IPS DF 6.9 (cell line): ENCODE measurements at regions not wholly inside any gene's neighbourhood (a gene's known extent, or its start where the extent isn't known, plus 50 kb on each side); places are given as distances from the start of the nearest gene placed in this dataset.
"Not testable (repeated sequence)": the region's sequence is repeated elsewhere in the genome, so short reads cannot be mapped to it uniquely, and the experiment has no call there.

Experiments
- DNase-seq: peaks from one replicate; pipeline ENCODE4 v3.0.0-alpha.2; 2013; ENCODE audit warnings: low read depth, low spot score
- H3K27ac ChIP-seq: one replicate; pipeline ENCODE4 v1.5.1; 2013; ENCODE audit warnings: low read length, control low read depth
- H3K27me3 ChIP-seq: 2 replicates; pipeline ENCODE4 v1.6.1; 2013; ENCODE audit warnings: mild to moderate bottlenecking, low read length; ENCODE audit not compliant: control insufficient read depth, insufficient read depth
- H3K36me3 ChIP-seq: 2 replicates; pipeline ENCODE4 v1.6.1; 2013; ENCODE audit warnings: low read length; ENCODE audit not compliant: control insufficient read depth, insufficient read depth
- H3K4me1 ChIP-seq: 2 replicates; pipeline ENCODE4 v1.6.1; 2013; ENCODE audit warnings: low read length; ENCODE audit not compliant: control insufficient read depth, insufficient read depth
- H3K4me3 ChIP-seq: 2 replicates; pipeline ENCODE4 v1.5.1; 2013; ENCODE audit warnings: mild to moderate bottlenecking, low read length
- H3K9me3 ChIP-seq: 2 replicates; pipeline ENCODE4 v1.6.1; 2013; ENCODE audit warnings: low read length, inconsistent platforms; ENCODE audit not compliant: control insufficient read depth, insufficient read depth
- WGBS: extraction: QIAGEN DNeasy Blood & Tissue Kit; methylation state at CpG from one replicate; pipeline ENCODE4 v1.1.7; 2013; ENCODE audit warnings: mixed read lengths, missing lambda C conversion rate; ENCODE audit not compliant: insufficient read length, insufficient coverage; 5-methylcytosine and 5-hydroxymethylcytosine counted together

DNA sequence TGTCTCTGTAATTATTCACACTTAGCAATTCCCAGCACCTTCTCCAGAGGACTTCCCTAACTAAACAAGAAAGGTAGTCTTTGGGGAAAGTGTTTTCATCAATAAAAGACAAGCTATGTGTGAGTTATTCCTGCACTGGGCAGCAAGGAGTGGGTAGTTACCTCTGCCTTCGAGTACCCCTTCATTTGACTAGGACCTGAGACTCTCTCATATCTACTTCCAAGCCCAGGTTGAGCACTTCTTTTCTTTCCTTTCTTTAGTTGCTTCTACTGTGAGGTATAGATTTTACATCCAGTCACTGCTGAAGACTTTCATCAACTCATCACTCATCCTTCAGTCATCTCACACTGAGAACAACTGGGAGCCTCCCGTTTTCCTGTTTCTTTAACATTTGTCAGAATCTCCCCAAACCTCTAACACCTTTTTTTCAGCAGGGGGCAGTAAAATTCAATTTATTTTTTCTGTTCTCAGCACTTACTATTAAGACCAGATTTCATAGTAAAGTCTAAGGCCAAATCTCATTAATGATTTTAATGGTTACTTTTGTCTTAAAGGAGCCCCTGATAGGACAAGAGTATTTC is 80.1 kb upstream of the PRSS1 start:
- Histone ChIP-seq H3K27ac (no peak overlapping the region), H3K4me3 (no peak overlapping the region), H3K27me3 (no peaks in the 10 kb centered on the region), H3K9me3 (no peaks in the 10 kb centered on the region), H3K4me1 (no peaks in the 10 kb centered on the region), H3K36me3 (no peaks in the 10 kb centered on the region)
- no CpG with 5 or more reads among the region's 2 CpGs for WGBS
- no peak for DNase-seq

- Histone ChIP-seq H3K27ac (no peak overlapping the region), H3K9me3 (no peaks in the 10 kb centered on the region), H3K27me3 (no peaks in the 10 kb centered on the region), H3K4me1 (no peaks in the 10 kb centered on the region), H3K36me3 (no peaks in the 10 kb centered on the region), H3K4me3 (no peak overlapping the region)
- no CpG with 5 or more reads among the region's 4 CpGs for WGBS
- no peak for DNase-seq
Measured at GRCh38 chr7:142668495-142668894, 80.8 kb upstream of the PRSS1 start.

GRCh38 chr7:142657376-142657775 is 91.9 kb upstream of the PRSS1 start:
- Histone ChIP-seq H3K4me3 (no peak overlapping the region), H3K27ac (no peak overlapping the region), H3K27me3 (no peaks in the 10 kb centered on the region), H3K4me1 (no peaks in the 10 kb centered on the region), H3K9me3 (no peaks in the 10 kb centered on the region), H3K36me3 (no peaks in the 10 kb centered on the region)
- no CpG with 5 or more reads among the region's 1 CpG for WGBS
- DNase-seq, result no peak

DNA sequence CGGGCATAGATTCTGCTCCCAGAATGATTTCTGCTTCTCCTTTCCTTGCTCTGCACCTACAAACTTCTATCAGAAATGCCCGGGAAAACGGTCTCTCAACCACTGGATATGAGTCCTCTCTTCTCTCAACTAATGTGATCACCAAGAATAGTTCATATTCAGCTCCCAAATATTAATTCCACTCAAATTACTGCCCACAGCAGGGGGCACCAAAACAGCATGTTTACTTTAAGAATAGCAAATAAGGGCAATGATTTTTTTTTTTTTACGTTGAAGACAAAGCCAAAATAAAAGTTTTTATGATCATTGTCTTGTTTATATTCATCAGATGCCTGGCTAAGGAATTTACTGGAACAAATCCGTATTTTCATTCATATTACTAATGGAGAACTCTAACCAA is 94.9 kb upstream of the PRSS1 start:
- H3K36me3 ChIP-seq, result no peaks in the 10 kb centered on the region
- H3K9me3 ChIP-seq, result no peaks in the 10 kb centered on the region
- H3K4me1 ChIP-seq, result no peaks in the 10 kb centered on the region
- no peak for DNase-seq
- H3K4me3 ChIP-seq, result no peak overlapping the region
- WGBS, result no CpG with 5 or more reads among the region's 5 CpGs
- no peaks in the 10 kb centered on the region for H3K27me3 ChIP-seq
- no peak overlapping the region for H3K27ac ChIP-seq

- no peaks in the 10 kb centered on the region for H3K9me3 ChIP-seq
- no peaks in the 10 kb centered on the region for H3K27me3 ChIP-seq
- H3K36me3 ChIP-seq, result no peaks in the 10 kb centered on the region
- no peak for DNase-seq
- no peaks in the 10 kb centered on the region for H3K4me1 ChIP-seq
- no peak overlapping the region for H3K27ac ChIP-seq
- H3K4me3 ChIP-seq, result no peak overlapping the region
- no CpG with 5 or more reads among the region's 1 CpG for WGBS
Measured at GRCh38 chr7:142647749-142648148, 101.5 kb upstream of the PRSS1 start.

DNA sequence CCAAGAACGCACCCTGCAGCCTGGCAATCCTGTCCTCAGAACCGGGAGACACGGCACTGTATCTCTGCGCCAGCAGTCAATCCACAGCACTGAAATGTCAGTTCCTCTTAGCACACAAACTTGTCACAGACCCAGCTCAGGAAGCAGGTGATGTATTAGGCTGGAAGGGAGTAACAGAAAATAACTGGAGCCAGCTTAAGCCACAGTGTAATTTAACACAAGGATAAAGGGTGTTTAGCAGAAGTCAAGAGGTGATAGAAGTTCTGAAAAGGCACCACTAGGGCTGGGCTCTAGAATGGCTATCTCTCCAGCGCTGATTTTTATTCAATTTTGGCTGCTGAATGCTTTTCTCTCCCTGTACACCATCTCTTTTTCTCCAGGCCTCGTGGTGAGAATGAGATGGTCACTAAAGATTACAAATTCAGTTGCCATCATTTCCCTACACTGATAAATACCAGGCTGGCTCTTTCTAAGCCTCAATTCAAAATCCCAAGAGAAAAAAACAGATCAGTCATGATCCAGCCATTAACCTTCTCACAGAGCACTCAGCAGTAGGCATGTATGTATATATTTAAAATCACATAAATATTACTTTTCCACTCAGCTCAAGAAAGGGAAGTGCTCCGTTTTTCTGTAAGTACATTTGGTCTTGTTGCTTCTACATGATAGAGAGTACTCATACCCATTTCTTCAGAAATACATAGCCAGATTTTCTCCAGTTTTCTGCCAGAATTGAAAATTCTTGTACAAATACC is 102.7 kb upstream of the PRSS1 start:
- no peak overlapping the region for H3K27ac ChIP-seq
- no peaks in the 10 kb centered on the region for H3K36me3 ChIP-seq
- H3K27me3 ChIP-seq, result no peaks in the 10 kb centered on the region
- no peaks in the 10 kb centered on the region for H3K9me3 ChIP-seq
- no peak for DNase-seq
- no CpG with 5 or more reads among the region's 7 CpGs for WGBS
- H3K4me1 ChIP-seq, result no peaks in the 10 kb centered on the region
- no peak overlapping the region for H3K4me3 ChIP-seq

DNA sequence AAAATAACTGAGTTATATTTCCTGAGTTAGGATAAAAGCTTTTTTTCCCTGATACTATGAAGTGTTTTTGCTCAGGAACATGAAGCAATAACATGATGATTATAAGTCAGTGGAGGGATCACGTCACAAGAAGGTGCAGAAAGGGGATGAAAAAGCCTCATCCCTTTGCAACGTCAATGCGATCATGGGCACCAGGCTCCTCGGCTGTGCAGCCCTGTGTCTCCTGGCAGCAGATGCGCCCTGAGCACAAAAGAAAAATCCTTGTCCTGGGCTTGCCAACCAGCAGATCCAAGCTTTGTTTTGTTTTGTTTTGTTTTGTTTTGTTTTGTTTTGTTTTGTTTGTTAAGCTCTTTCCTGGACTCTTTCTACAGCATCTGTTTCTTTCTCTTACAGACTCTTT is 103.5 kb upstream of the PRSS1 start:
- Histone ChIP-seq H3K36me3 (no peaks in the 10 kb centered on the region), H3K4me3 (no peak overlapping the region), H3K9me3 (no peaks in the 10 kb centered on the region), H3K4me1 (no peaks in the 10 kb centered on the region), H3K27me3 (no peaks in the 10 kb centered on the region), H3K27ac (no peak overlapping the region)
- no CpG with 5 or more reads among the region's 5 CpGs for WGBS
- no peak for DNase-seq

GRCh38 chr7:142642316-142642715 is 107.0 kb upstream of the PRSS1 start:
- Histone ChIP-seq H3K36me3 (no peaks in the 10 kb centered on the region), H3K4me3 (no peak overlapping the region), H3K9me3 (no peaks in the 10 kb centered on the region), H3K27ac (no peak overlapping the region), H3K27me3 (no peaks in the 10 kb centered on the region), H3K4me1 (no peaks in the 10 kb centered on the region)
- DNase-seq, result no peak

DNA sequence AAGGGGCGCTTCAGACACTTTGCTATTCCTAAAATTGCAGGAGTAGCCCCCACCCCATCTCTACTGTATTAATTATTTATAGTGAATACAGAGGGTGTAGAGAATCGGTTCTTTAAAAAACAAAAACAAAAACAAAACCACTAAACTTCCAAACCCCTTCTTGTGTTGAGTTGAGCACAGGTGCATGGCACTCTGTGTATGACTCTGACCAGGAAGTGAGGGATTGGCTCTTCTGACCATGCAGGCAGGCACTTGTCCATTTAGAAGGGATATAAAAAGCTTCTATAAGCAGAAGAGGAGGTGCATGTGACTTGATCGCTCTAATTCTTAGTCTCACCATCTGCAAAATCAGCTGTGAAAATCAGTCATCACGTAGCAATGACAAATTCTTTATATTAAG is 108.0 kb upstream of the PRSS1 start:
- not testable (repeated sequence) for H3K9me3 ChIP-seq, DNase-seq, H3K27me3 ChIP-seq, H3K4me3 ChIP-seq, H3K4me1 ChIP-seq, H3K27ac ChIP-seq, H3K36me3 ChIP-seq
- no CpG with 5 or more reads among the region's 4 CpGs for WGBS

DNA sequence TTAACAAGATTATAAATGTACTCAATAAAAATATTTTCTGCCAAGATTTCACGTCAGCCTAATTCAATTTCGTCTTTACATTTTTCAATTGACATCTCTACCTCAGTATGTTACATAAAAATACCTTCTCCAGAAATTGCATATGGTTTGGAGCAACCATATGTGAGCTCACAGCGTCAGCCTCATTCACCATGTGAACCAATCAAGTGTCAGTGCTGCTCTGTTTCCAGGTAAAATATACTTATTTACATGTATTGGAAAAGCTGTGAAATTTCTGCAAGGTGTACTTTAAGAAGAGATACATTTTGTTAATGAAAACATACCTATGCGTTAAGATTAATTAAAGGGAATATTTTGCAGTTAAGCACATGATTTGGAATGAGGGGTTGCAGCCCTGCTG is 110.7 kb upstream of the PRSS1 start:
- Histone ChIP-seq H3K36me3 (no peaks in the 10 kb centered on the region), H3K9me3 (no peaks in the 10 kb centered on the region), H3K27ac (no peak overlapping the region), H3K27me3 (no peaks in the 10 kb centered on the region), H3K4me3 (no peak overlapping the region), H3K4me1 (no peaks in the 10 kb centered on the region)
- WGBS, result no CpG with 5 or more reads among the region's 4 CpGs
- DNase-seq, result no peak

DNA sequence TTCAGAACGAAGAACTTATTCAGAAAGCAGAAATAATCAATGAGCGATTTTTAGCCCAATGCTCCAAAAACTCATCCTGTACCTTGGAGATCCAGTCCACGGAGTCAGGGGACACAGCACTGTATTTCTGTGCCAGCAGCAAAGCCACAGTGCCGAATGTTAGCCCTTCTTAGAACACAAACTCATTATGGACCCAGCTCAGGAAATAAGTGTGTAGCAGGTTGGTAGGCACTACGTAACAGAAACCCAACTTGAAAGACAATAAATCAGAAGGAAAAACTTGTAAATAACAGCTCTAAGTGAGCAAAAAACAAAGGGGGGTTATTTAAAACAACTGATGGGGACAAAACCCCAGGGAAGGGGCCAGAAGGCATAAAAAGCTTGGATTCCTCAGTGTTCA is 112.0 kb upstream of the PRSS1 start:
- no peak for DNase-seq
- H3K36me3 ChIP-seq, result no peaks in the 10 kb centered on the region
- H3K9me3 ChIP-seq, result no peaks in the 10 kb centered on the region
- H3K4me1 ChIP-seq, result no peaks in the 10 kb centered on the region
- H3K4me3 ChIP-seq, result no peak overlapping the region
- no peaks in the 10 kb centered on the region for H3K27me3 ChIP-seq
- H3K27ac ChIP-seq, result no peak overlapping the region
- WGBS, result no CpG with 5 or more reads among the region's 5 CpGs
